ENCODE measurements at regions not wholly inside any gene's neighbourhood (a gene's known extent, or its start where the extent isn't known, plus 50 kb on each side); places are given as distances from the start of the nearest gene placed in this dataset.

DNA sequence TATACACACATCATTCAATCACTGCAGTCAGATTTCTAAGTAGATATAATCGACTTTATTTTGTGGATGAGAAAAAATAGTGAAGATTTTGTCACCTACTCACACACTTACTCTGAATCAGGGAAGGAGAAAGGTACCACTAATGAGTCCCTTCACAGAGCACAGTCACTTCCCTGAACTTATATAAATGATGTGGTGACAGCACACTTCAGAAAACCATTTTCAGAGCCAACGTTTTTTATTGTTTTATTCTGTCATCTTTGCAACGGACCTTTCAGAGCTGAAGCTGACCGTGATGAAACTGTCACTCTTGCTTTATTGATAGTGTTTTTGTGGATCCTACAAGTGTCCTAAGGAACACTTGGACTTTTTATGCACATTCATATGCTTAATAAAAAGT lies 956.6 kb downstream of the SQOR start:
- TF ChIP-seq, protein P1, sequence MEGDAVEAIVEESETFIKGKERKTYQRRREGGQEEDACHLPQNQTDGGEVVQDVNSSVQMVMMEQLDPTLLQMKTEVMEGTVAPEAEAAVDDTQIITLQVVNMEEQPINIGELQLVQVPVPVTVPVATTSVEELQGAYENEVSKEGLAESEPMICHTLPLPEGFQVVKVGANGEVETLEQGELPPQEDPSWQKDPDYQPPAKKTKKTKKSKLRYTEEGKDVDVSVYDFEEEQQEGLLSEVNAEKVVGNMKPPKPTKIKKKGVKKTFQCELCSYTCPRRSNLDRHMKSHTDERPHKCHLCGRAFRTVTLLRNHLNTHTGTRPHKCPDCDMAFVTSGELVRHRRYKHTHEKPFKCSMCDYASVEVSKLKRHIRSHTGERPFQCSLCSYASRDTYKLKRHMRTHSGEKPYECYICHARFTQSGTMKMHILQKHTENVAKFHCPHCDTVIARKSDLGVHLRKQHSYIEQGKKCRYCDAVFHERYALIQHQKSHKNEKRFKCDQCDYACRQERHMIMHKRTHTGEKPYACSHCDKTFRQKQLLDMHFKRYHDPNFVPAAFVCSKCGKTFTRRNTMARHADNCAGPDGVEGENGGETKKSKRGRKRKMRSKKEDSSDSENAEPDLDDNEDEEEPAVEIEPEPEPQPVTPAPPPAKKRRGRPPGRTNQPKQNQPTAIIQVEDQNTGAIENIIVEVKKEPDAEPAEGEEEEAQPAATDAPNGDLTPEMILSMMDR (IDR thresholded peaks at IDR 0.05): no peak
- TF ChIP-seq EZH2 (IDR thresholded peaks at IDR 0.05; ENCODE audit: borderline replicate concordance, insufficient read depth, low read depth, low read length, poor library complexity, severe bottlenecking): no peak

Data from B cell (primary cell).